Heart right ventricle (tissue), 16 donors: ENCODE measurements at regions not wholly inside any gene's neighbourhood (a gene's known extent, or its start where the extent isn't known, plus 50 kb on each side); places are given as distances from the start of the nearest gene placed in this dataset.

Source experiments
- ATAC-seq, 8 donors: fragments of 200-7000 bp; cut with Tn5 transposase; one replicate each; pipeline ENCODE4 v1.9.1; 2020; ENCODE audit warnings: mild to moderate bottlenecking in 8 of 8, moderate library complexity in 8 of 8, moderate number of reproducible peaks in 1 of 8
- DNase-seq, 2 donors: peaks; one replicate each; pipeline ENCODE4 v3.0.0-alpha.2; 2020
- H3K27ac ChIP-seq, 10 donors: fragments of 200-600 bp; sonication (generic) in 2 of 10; one replicate each; pipeline versions ENCODE4 v1.5.0 to v1.8.0; 2020 to 2022; ENCODE audit warnings: mild to moderate bottlenecking in 3 of 10
- H3K27me3 ChIP-seq, 7 donors: fragments of 200-600 bp; one replicate each; pipeline ENCODE4 v1.8.0; 2021 to 2022; ENCODE audit warnings: mild to moderate bottlenecking in 2 of 7
- H3K36me3 ChIP-seq, 9 donors: fragments of 200-600 bp; sonication (generic) in 1 of 9; one replicate each; pipeline versions ENCODE4 v1.5.0 to v1.8.0; 2020 to 2022; ENCODE audit warnings: mild to moderate bottlenecking in 2 of 9
- H3K4me1 ChIP-seq, 9 donors: fragments of 200-600 bp; sonication (generic) in 1 of 9; one replicate each; pipeline versions ENCODE4 v1.5.0 to v1.8.0; 2020 to 2022; ENCODE audit warnings: mild to moderate bottlenecking in 4 of 9
- H3K4me3 ChIP-seq, 10 donors: fragments of 200-600 bp; sonication (generic) in 2 of 10; one replicate each; pipeline versions ENCODE4 v1.5.0 to v1.8.0; 2020 to 2022; ENCODE audit warnings: mild to moderate bottlenecking in 7 of 10, moderate library complexity in 2 of 10
- H3K9me3 ChIP-seq, 11 donors: fragments of 200-600 bp in 10 of 11; sonication (generic) in 2 of 11; one replicate each; pipeline versions ENCODE4 v1.5.0 to v1.8.0; 2013 to 2022; ENCODE audit warnings: mild to moderate bottlenecking in 2 of 11, control low read depth in 1 of 11, moderate library complexity in 1 of 11
- CTCF ChIP-seq, 9 donors: fragments of 200-600 bp; sonication (generic) in 2 of 9; IDR thresholded peaks; one replicate each; pipeline versions ENCODE4 v1.5.0 to v1.8.0; 2021 to 2022; ENCODE audit warnings: antibody characterized with exemption in 9 of 9, mild to moderate bottlenecking in 5 of 9, moderate library complexity in 1 of 9
- WGBS, 2 donors: extraction: QIAGEN DNeasy Blood & Tissue Kit; methylation state at CpG; one replicate each; pipeline ENCODE4 v1.1.7; 2013; ENCODE audit warnings: inconsistent platforms in 1 of 2; 5-methylcytosine and 5-hydroxymethylcytosine counted together
- intact Hi-C, 10 donors: fragments of 100-400 bp; cut with DNase I; formaldehyde crosslinking; loops; one replicate each; pipeline versions ENCODE4 v1.11.1 to v1.14.2; 2022
- donor health status: Arrhythmogenic right ventricular cardiomyopathy.
- donor health status: ischemic (EF 13 %, LVEDD 7.1; RV severe dilation, severe dysfunction).
- donor health status: healthy with polysubstance abuse.
- donor health status: DM: no; HTN: yes; CAD: no.
- donor health status: DM: no; HTN: no; CAD: no.
- donor health status: ischemic (EF 25% LVEDD 6.9; RV normal size, moderate dysfunction).
- donor health status: ischemic (EF 25% LVEDD 5.7; RV mildly dilated, moderate dysfunction).
- donor health status: healthy.
- donor health status: DM: yes; HTN: yes; CAD: no.
- donor health status: Ischemic cardiomyopathy.
- donor health status: ischemic (EF 35%, LVEDD 5.7; RV mildly dilated, moderate dysfunction).
- donor health status: nonischemic (EF 11% LVEDD 7.7; RV severe dilation, severe dysfunction).
- donor health status: DM: yes; HTN: yes; CAD: no.
- donor health status: PGD.
- donor health status: ischemic (EF 29% LVEDD 5.4; RV normal size, mild dysfunction).
- donor health status: nonischemic (EF 23%, LVEDD 6.1; RV moderate dilation, normal function).

- DNase-seq (no peak), ATAC-seq (no peak)
- Histone ChIP-seq H3K27ac (no peak overlapping the region), H3K4me1 (peaks cover 0 to 3% (median 0%) of the 10 kb centered on the region in 9 donors), H3K4me3 (no peak overlapping the region), H3K9me3 (no peaks in the 10 kb centered on the region), H3K27me3 (peaks cover 0 to 5% (median 0%) of the 10 kb centered on the region in 7 donors), H3K36me3 (no peaks in the 10 kb centered on the region)
- intact Hi-C loops: no loop called here
- no peak for TF ChIP-seq CTCF (IDR thresholded peaks at IDR 0.05)
- 62 to 73% methylated on average over 2 of the region's 2 CpGs for WGBS, 2 donors
These were observed 89.4 kb upstream of the DKK2 start for GRCh38 chr4:107125496-107125895.

- intact Hi-C loops: no loop called here
- Histone ChIP-seq H3K9me3 (no peaks in the 10 kb centered on the region), H3K4me3 (no peak overlapping the region), H3K4me1 (peaks cover 0 to 4% (median 0%) of the 10 kb centered on the region in 9 donors), H3K27ac (no peak overlapping the region), H3K27me3 (no peaks in the 10 kb centered on the region), H3K36me3 (no peaks in the 10 kb centered on the region)
- DNase-seq (no peak), ATAC-seq (no peak)
- no peak for TF ChIP-seq CTCF (IDR thresholded peaks at IDR 0.05)
- 60 to 63% methylated on average over 2 of the region's 2 CpGs for WGBS, 2 donors
These were observed 86.6 kb upstream of the DKK2 start for GRCh38 chr4:107122736-107123135.

GRCh38 chr4:107120661-107121060 lies 84.5 kb upstream of the DKK2 start:
- DNase-seq: no peak
- H3K9me3 ChIP-seq: no peaks in the 10 kb centered on the region
- no peaks in the 10 kb centered on the region for H3K36me3 ChIP-seq
- peak overlapping the region in 3 of 10 donors; percentile 4 to 49 (median 9) for H3K27ac ChIP-seq
- 36 to 39% methylated on average over 2 of the region's 2 CpGs for WGBS, 2 donors
- intact Hi-C loops: no loop called here
- H3K27me3 ChIP-seq: no peaks in the 10 kb centered on the region
- ATAC-seq: no peak
- TF ChIP-seq CTCF (IDR thresholded peaks at IDR 0.05): no peak
- peaks cover 0 to 4% (median 0%) of the 10 kb centered on the region in 9 donors for H3K4me1 ChIP-seq
- no peak overlapping the region for H3K4me3 ChIP-seq

GRCh38 chr4:107117726-107118125 lies 81.6 kb upstream of the DKK2 start:
- H3K27me3 ChIP-seq: no peaks in the 10 kb centered on the region
- no peak overlapping the region for H3K4me3 ChIP-seq
- H3K36me3 ChIP-seq: no peaks in the 10 kb centered on the region
- H3K27ac ChIP-seq: no peak overlapping the region
- ATAC-seq (no peak), DNase-seq (no peak)
- WGBS, 2 donors: 65 to 87% methylated on average over 1 of the region's 1 CpG
- peaks cover 0 to 4% (median 0%) of the 10 kb centered on the region in 9 donors for H3K4me1 ChIP-seq
- no peak for TF ChIP-seq CTCF (IDR thresholded peaks at IDR 0.05)
- intact Hi-C loops: no loop called here
- H3K9me3 ChIP-seq: peaks cover 0 to 4% (median 0%) of the 10 kb centered on the region in 11 donors
